Effector CD4-positive, alpha-beta T cell (primary cell): ENCODE measurements at regions not wholly inside any gene's neighbourhood (a gene's known extent, or its start where the extent isn't known, plus 50 kb on each side); places are given as distances from the start of the nearest gene placed in this dataset.

Experiments used
- DNase-seq: peaks from one replicate; pipeline ENCODE4 v3.0.0-alpha.2; 2020

GRCh38 chr2:18423636-18424035 is 136.8 kb downstream of the RDH14 start:
- no peak for DNase-seq

GRCh38 chr2:18422432-18423165 is 137.9 kb downstream of the RDH14 start:
- DNase-seq = no peak

DNA sequence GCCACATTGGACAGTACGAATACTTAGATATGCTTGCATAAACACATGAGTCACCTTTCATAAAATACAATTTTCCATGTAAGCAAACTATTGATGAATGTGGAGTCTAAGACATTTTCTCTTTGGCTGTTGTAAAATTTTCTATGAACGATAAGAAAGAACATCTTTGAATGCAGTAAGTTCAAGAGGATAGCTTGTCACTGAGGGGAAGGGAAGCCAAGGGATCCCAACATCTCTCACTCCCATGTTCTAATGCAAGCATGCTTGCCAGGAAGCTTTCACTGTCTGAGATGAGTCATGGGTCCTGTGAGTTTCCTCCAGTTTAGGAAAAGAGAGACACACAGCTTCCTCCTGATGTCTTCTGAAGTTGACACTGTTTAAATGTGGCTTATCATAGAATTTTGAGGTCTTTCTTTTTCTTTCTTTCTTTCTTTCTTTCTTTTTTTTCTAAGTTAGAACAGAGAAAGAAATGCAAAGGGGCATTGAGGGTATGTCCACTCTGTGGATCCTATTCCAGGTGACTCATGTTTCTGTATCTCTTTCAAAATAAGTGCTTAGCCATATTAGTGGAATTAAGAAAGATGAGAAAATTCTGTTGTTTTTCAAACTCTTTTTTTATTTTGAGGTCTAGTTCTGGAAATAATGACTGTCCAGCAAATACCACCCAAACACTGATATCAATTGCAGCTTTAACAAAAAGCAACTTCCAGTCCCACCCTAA is 146.6 kb downstream of the RDH14 start:
- no peak for DNase-seq

DNA sequence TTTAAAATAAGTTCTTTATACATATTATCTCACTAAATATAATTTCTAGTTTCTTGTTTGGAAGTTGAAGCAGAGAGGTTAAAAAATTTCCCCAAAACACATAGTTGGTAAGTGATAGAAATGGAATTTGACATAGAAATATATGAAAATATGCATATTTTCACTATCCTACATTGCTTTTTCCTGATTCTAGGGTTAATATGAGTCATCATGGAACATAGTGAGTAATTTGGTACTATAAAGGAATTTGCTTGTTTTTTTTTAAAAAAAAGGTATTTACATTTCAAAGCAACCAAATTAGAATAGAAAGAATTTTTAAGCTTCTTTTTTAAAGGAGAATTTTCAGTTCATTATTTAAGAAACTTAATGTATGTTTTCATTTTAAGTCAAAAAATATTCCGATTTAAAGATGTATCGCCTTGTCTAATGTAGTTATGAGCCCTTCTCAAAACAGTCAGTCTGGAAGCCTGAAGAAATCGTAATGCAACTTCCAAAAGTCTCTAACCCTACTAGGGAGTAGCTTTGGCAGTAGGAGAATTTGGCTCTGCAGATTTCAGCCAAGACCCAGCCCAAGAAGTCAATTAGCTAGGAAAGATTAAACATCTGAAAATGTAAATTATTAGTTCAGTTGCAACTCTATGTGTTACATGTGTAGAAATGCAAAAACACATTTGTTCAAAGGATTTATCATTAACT is 147.3 kb downstream of the RDH14 start:
- DNase-seq = no peak

GRCh38 chr2:18411626-18412025 is 148.8 kb downstream of the RDH14 start:
- DNase-seq = no peak

GRCh38 chr2:18410543-18410942 is 149.9 kb downstream of the RDH14 start:
- DNase-seq = no peak

GRCh38 chr2:18408638-18409037 is 151.8 kb downstream of the RDH14 start:
- DNase-seq = no peak

DNA sequence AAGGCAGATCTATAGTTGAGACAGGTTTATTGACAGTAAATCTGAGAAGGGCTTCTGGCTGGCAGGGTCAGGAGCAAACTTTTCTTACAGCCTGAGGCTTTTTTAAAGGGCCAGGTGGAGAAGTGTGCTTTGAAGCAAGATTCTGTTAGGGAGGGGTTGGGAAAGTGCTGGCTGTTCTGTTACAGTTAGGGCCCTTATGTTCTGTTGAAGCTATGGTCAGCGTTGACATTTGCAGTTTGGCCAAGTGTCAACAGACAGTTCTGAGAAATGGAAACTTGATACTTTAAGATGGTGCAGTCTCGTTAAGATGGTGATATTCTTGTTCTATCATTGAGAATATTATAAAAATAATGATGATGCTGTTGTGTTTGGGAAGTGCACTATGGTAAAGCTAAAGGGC is 154.2 kb downstream of the RDH14 start:
- DNase-seq = no peak

DNA sequence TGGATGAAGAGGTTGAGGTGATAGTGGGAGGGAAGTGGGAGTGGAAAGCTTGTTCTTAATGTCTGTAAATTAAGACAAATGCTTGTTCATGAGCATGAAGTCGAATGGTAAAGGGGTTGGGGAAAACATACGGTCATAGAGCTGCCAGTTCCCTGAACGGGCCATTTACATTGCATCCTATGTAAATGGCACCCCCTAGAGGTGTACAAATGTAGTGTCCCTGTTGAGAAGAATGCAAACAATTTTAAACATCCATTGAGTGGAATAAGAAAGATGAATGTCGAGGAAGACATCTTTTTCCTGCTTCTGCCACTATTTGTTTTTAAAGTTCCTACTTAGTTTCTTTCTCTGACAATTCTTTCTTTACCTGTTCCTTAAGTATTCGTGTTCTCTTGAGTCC is 155.7 kb downstream of the RDH14 start:
- DNase-seq = no peak

- no peak for DNase-seq
Measured at GRCh38 chr2:18403921-18404522, 156.4 kb downstream of the RDH14 start.

DNA sequence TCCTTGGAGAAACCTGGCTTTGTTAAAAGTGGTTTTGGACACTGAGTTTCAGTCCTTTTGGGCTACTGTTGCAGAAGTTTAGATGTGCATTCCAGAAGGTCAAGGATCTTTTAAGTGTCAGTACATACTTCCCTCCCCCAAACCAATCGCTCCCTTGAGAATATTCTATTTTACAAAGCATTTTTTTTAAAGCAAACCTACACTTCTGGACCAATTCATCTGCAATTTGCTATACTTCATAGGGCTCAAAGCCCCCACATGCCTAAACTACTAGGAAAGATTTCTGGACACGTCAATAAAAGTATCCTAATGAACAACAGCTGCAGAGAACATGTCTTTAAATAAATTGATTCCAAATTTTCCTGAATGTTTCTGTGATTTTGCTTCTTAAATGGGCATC is 157.6 kb downstream of the RDH14 start:
- no peak for DNase-seq

GRCh38 chr2:18401471-18401870 is 159.0 kb downstream of the RDH14 start:
- no peak for DNase-seq

DNA sequence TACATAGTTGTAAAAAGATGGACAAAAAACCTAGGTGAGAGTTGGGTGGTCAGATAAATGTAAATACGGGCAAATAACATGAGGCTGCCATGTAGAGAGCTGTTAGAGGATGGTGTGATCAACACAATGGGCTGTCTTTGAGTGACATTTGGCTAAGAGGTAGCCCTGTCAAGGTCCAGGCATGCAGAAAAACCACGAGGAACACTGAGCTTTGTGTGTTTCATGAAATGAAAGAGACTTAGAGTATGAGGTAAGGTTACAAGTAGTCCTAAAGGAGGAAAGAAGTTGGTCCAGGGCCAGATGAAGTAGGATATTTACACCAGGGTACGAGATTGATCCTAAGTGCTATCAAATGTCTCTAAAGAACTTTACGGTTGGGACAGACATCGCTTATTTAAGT is 160.9 kb downstream of the RDH14 start:
- no peak for DNase-seq

DNA sequence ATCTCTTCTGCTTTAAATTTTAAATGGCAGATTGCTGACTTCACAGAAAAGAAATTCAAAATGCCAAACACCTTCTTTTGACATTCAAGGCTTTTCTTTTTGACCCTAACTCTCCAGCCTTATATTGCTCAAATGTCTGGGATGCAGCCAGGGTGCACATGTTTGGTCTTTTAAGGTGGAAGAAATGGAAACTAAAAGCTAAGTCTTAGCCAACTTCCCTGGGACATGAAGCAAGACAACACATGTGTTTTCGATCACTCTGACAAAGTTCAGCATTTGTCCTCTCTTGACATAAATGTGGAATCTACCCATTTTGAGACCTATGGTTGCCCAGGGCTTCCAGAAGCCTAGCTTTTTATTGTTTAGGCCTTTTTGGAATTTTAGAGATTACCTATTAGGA is 161.6 kb downstream of the RDH14 start:
- DNase-seq = no peak

DNA sequence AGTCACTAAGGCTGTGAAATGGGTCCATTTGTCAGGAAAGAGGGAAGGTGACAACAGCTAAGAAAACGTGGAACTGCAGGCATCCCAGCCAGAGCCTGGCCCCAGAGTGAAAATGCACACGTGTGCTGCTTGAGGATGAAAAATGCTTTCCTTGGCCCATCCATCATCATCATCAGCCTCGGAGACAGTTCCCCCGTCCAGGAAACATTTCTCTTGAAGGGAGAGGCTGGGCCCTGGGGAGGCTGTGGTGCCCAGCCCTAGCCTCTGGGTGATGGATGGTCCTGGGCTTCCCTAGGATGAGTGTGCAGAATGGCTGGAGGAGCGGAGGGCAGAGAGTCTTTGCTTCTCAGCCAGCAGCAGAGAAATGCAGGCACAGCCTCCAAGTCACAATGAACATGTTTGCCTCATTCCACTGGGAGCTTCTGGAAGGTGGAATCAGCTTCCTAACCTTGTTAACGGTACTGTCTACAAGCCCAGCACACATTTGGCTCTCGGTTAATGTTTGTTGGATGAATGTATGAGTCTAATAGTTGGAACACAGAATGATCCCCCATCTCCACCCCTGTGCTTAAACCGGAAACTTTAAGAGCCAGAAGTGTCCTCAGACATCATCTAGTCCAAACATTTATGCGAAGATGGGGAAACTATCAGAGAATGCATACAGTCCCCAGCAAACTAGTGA is 164.0 kb downstream of the RDH14 start:
- DNase-seq = no peak

- no peak for DNase-seq
Measured at GRCh38 chr2:18395555-18395954, 164.9 kb downstream of the RDH14 start.

GRCh38 chr2:18387441-18388206 is 172.8 kb downstream of the RDH14 start:
- DNase-seq = peak; percentile 29

DNA sequence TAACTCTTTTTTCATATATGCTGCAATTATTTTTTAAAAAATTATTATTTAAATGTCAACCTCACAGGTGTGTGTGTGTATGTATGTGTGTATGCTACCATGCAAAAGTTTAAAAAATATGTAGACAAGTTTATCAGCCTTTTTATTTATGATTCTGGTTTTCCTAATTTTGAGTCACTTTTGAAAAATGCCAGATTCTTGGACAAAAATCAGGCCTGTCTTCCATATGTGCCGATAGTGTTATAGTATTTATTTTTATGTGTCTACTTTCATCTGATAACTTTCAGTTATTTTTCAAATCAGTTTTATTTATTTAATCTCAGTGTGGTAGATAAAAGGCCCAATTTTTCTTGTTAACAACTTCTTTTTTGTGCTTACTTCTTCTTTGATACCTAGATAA is 176.2 kb downstream of the RDH14 start:
- no peak for DNase-seq

DNA sequence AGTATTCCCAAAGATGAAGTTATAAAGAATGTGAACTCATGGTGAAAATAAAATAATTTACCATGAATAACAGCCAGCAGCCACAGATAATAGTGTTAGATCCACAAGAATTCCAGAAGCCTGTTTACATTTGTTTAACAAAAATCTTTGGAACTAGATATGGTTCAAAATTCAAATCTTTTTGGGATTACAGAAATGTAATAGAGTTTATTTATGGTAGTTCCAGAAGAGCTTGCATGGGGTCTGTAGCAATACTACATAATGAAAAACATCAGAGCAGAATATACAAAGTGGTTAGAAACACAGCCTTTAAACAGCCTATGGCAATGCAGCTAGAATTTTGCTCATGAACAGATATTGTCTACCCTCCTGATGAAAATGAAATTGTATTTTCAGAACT is 179.1 kb downstream of the RDH14 start:
- DNase-seq = no peak

DNA sequence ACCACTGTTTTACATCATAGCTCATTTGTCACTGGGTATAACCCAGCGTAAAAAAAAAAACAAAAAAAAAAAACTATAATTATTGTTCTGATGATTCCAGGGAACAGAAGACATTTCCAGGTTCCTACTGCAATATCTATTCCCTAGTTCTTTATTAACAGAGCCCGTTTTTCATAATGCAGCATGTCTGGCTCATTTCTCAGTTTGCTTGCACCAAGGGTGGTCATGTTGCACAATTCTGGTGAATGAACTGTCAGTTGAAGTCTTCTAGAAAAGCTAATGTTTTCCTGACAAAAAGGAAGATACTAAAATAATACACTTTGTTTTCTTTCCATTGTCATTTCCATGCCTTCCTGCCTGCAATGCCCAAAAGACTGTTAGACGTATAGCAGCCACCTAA is 180.1 kb downstream of the RDH14 start:
- no peak for DNase-seq

GRCh38 chr2:18379870-18380269 is 180.6 kb downstream of the RDH14 start:
- no peak for DNase-seq

- DNase-seq = peak; percentile 5
Measured at GRCh38 chr2:18378020-18378653, 182.3 kb downstream of the RDH14 start.
